CD4-positive, alpha-beta T cell treated with Interferon alpha-2 for 1 hour (primary cell): ENCODE measurements at regions not wholly inside any gene's neighbourhood (a gene's known extent, or its start where the extent isn't known, plus 50 kb on each side); places are given as distances from the start of the nearest gene placed in this dataset.

Experiments used
- DNase-seq, 2 donors: peaks; one replicate each; pipeline ENCODE4 v3.0.0-alpha.2; 2020 to 2022

GRCh38 chr3:59644479-59645402 is 594.9 kb upstream of the CFAP20DC start:
- no peak for DNase-seq

- DNase-seq = no peak
Observed at GRCh38 chr3:59641169-59641899, 591.5 kb upstream of the CFAP20DC start.

GRCh38 chr3:59632760-59633573 is 583.1 kb upstream of the CFAP20DC start:
- DNase-seq = no peak

- no peak for DNase-seq
Observed at GRCh38 chr3:59631482-59631881, 581.7 kb upstream of the CFAP20DC start.

GRCh38 chr3:59621037-59621436 is 571.2 kb upstream of the CFAP20DC start:
- DNase-seq = no peak

GRCh38 chr3:59620325-59620724 is 570.5 kb upstream of the CFAP20DC start:
- DNase-seq = no peak

- DNase-seq = no peak
Observed at GRCh38 chr3:59612444-59612715, 562.6 kb upstream of the CFAP20DC start.

GRCh38 chr3:59611649-59612443 is 562.0 kb upstream of the CFAP20DC start:
- no peak for DNase-seq

- DNase-seq = no peak
Observed at GRCh38 chr3:59609657-59610348, 560.0 kb upstream of the CFAP20DC start.

- DNase-seq = no peak
Observed at GRCh38 chr3:59608356-59608755, 558.5 kb upstream of the CFAP20DC start.

- no peak for DNase-seq
Observed at GRCh38 chr3:59607656-59608055, 557.8 kb upstream of the CFAP20DC start.

GRCh38 chr3:59606638-59607266 is 556.9 kb upstream of the CFAP20DC start:
- DNase-seq = no peak

- DNase-seq = no peak
Observed at GRCh38 chr3:59605944-59606534, 556.2 kb upstream of the CFAP20DC start.

GRCh38 chr3:59605318-59605717 is 555.5 kb upstream of the CFAP20DC start:
- DNase-seq = no peak

GRCh38 chr3:59601486-59601885 is 551.7 kb upstream of the CFAP20DC start:
- DNase-seq = no peak

- DNase-seq = no peak
Observed at GRCh38 chr3:59600631-59601030, 550.8 kb upstream of the CFAP20DC start.

GRCh38 chr3:59596741-59597140 is 546.9 kb upstream of the CFAP20DC start:
- no peak for DNase-seq

- no peak for DNase-seq
Observed at GRCh38 chr3:59595830-59596229, 546.0 kb upstream of the CFAP20DC start.

GRCh38 chr3:59593380-59593779 is 543.6 kb upstream of the CFAP20DC start:
- no peak for DNase-seq

- DNase-seq = no peak
Observed at GRCh38 chr3:59580996-59581395, 531.2 kb upstream of the CFAP20DC start.

GRCh38 chr3:59580499-59580898 is 530.7 kb upstream of the CFAP20DC start:
- DNase-seq = no peak
